Activated CD4-positive, alpha-beta T cell treated with anti-CD3 and anti-CD28 coated beads for 36 hours (primary cell): ENCODE measurements at regions not wholly inside any gene's neighbourhood (a gene's known extent, or its start where the extent isn't known, plus 50 kb on each side); places are given as distances from the start of the nearest gene placed in this dataset.

ENCODE experiments used
- ATAC-seq: fragments of 200-7000 bp; cut with Tn5 transposase; one replicate; pipeline ENCODE4 v1.10.0; 2021; ENCODE audit warnings: mild to moderate bottlenecking, moderate library complexity
- CTCF ChIA-PET: fragments of 350-600 bp; sonication (Branson Sonifier 250); formaldehyde crosslinking; loops from one replicate; lab custom pipeline; 2021; ENCODE audit warnings: antibody characterized with exemption; lab: Charles Lee
- POLR2A ChIA-PET: fragments of 350-600 bp; sonication (Branson Sonifier 250); formaldehyde crosslinking; loops from one replicate; lab custom pipeline; 2021; ENCODE audit warnings: antibody characterized with exemption, inconsistent platforms; lab: Charles Lee
- DNase-seq: peaks from one replicate; pipeline ENCODE4 v3.0.0-alpha.2; 2020
- H3K27ac Mint-ChIP-seq: one replicate; pipeline ENCODE4 v1.8.0; 2021; ENCODE audit warnings: mixed read lengths
- H3K27me3 Mint-ChIP-seq: one replicate; pipeline ENCODE4 v1.8.0; 2021; ENCODE audit warnings: mixed read lengths
- H3K36me3 Mint-ChIP-seq: one replicate; pipeline ENCODE4 v1.8.0; 2021; ENCODE audit warnings: low read depth, mixed read lengths
- H3K4me1 Mint-ChIP-seq: one replicate; pipeline ENCODE4 v1.8.0; 2021; ENCODE audit warnings: mixed read lengths
- H3K4me3 Mint-ChIP-seq: one replicate; pipeline ENCODE4 v1.8.0; 2021; ENCODE audit warnings: mild to moderate bottlenecking, moderate library complexity, mixed read lengths
- H3K9me3 Mint-ChIP-seq: one replicate; pipeline ENCODE4 v1.8.0; 2021; ENCODE audit warnings: low read depth, mixed read lengths
- intact Hi-C, 2 experiments: fragments of 100-400 bp; cut with DNase I in 1 of 2; cut with micrococcal nuclease in 1 of 2; formaldehyde crosslinking; loops; one replicate each; pipeline versions ENCODE4 v1.14.2 to v1.15.1; 2022 to 2024; cut with DNase I, micrococcal nuclease

- H3K9me3 Mint-ChIP-seq: no peaks in the 10 kb centered on the region
- ATAC-seq: no peak
- H3K4me1 Mint-ChIP-seq: no peaks in the 10 kb centered on the region
- H3K27ac Mint-ChIP-seq: no peak overlapping the region
- H3K27me3 Mint-ChIP-seq: peaks cover 20% of the 10 kb centered on the region
- H3K4me3 Mint-ChIP-seq: no peak overlapping the region
- no peaks in the 10 kb centered on the region for H3K36me3 Mint-ChIP-seq
- CTCF ChIA-PET: interaction anchor here (1.4 kb wide), 1 partner anchor 49 kb away, joined by 3 read pairs; no protein-coding TSS in a partner anchor
- intact Hi-C loops: no loop called here
- DNase-seq: no peak
- POLR2A ChIA-PET: no interaction called here
Measured at GRCh38 chr17:55632893-55633292, 89.8 kb downstream of the TMEM100 start.

- POLR2A ChIA-PET: no interaction called here
- H3K4me3 Mint-ChIP-seq: no peak overlapping the region
- CTCF ChIA-PET: interaction anchor here (0.7 to 1.5 kb wide), 3 partner anchors 50 to 1021 kb away, joined by 3 to 4 read pairs (median 3); no protein-coding TSS in a partner anchor
- H3K4me1 Mint-ChIP-seq: no peaks in the 10 kb centered on the region
- DNase-seq: no peak
- no peak for ATAC-seq
- no peak overlapping the region for H3K27ac Mint-ChIP-seq
- H3K27me3 Mint-ChIP-seq: peaks cover 21% of the 10 kb centered on the region
- no peaks in the 10 kb centered on the region for H3K36me3 Mint-ChIP-seq
- intact Hi-C loops: no loop called here
- no peaks in the 10 kb centered on the region for H3K9me3 Mint-ChIP-seq
Measured at GRCh38 chr17:55632236-55632635, 90.4 kb downstream of the TMEM100 start.

- Mint-ChIP-seq H3K9me3 (no peaks in the 10 kb centered on the region), H3K27me3 (peaks cover 16% of the 10 kb centered on the region), H3K27ac (no peak overlapping the region), H3K4me1 (peaks cover 9% of the 10 kb centered on the region), H3K4me3 (no peak overlapping the region), H3K36me3 (no peaks in the 10 kb centered on the region)
- DNase-seq (no peak), ATAC-seq (no peak)
- POLR2A ChIA-PET: no interaction called here
- intact Hi-C loops: no loop called here
- CTCF ChIA-PET: no interaction called here
Measured at GRCh38 chr17:55629995-55630394, 92.7 kb downstream of the TMEM100 start.

- ChIA-PET CTCF (interaction anchor here (1.2 kb wide), 1 partner anchor 97 kb away, joined by 3 read pairs; no protein-coding TSS in a partner anchor), POLR2A (no interaction called here)
- Mint-ChIP-seq H3K4me3 (no peak overlapping the region), H3K4me1 (peaks cover 16% of the 10 kb centered on the region), H3K27ac (no peak overlapping the region), H3K36me3 (no peaks in the 10 kb centered on the region), H3K9me3 (no peaks in the 10 kb centered on the region), H3K27me3 (peaks cover 32% of the 10 kb centered on the region)
- ATAC-seq: peak; percentile 84
- DNase-seq: peak; percentile 47
- intact Hi-C loops: loop anchor here (1.0 to 2.0 kb wide), 2 partner anchors 49 to 109 kb away; no protein-coding TSS in a partner anchor
Measured at GRCh38 chr17:55625521-55625920, 97.1 kb downstream of the TMEM100 start.

- ATAC-seq (peak; percentile 84), DNase-seq (peak; percentile 18)
- peaks cover 34% of the 10 kb centered on the region for H3K27me3 Mint-ChIP-seq
- H3K9me3 Mint-ChIP-seq: no peaks in the 10 kb centered on the region
- no peak overlapping the region for H3K27ac Mint-ChIP-seq
- ChIA-PET POLR2A (interaction anchor here (0.6 to 1.0 kb wide), 2 partner anchors 44 to 47 kb away, joined by 3 read pairs; no protein-coding TSS in a partner anchor), CTCF (interaction anchor here (1.0 to 2.0 kb wide), 4 partner anchors 17 to 98 kb away, joined by 3 to 9 read pairs (median 3); no protein-coding TSS in a partner anchor)
- no peaks in the 10 kb centered on the region for H3K36me3 Mint-ChIP-seq
- no peak overlapping the region for H3K4me3 Mint-ChIP-seq
- H3K4me1 Mint-ChIP-seq: peaks cover 16% of the 10 kb centered on the region
- intact Hi-C loops: loop anchor here (1.0 to 2.0 kb wide), 2 partner anchors 48 to 109 kb away; no protein-coding TSS in a partner anchor
Measured at GRCh38 chr17:55624772-55625433, 97.8 kb downstream of the TMEM100 start.

GRCh38 chr17:55622547-55622946 is 100.1 kb downstream of the TMEM100 start:
- ATAC-seq (no peak), DNase-seq (no peak)
- no peaks in the 10 kb centered on the region for H3K9me3 Mint-ChIP-seq
- no peak overlapping the region for H3K4me3 Mint-ChIP-seq
- H3K27ac Mint-ChIP-seq: no peak overlapping the region
- peaks cover 37% of the 10 kb centered on the region for H3K27me3 Mint-ChIP-seq
- peaks cover 16% of the 10 kb centered on the region for H3K4me1 Mint-ChIP-seq
- H3K36me3 Mint-ChIP-seq: no peaks in the 10 kb centered on the region
- CTCF ChIA-PET: no interaction called here
- intact Hi-C loops: no loop called here
- POLR2A ChIA-PET: no interaction called here

- Mint-ChIP-seq H3K4me1 (peaks cover 14% of the 10 kb centered on the region), H3K27ac (no peak overlapping the region), H3K4me3 (no peak overlapping the region), H3K9me3 (no peaks in the 10 kb centered on the region), H3K27me3 (peaks cover 37% of the 10 kb centered on the region), H3K36me3 (no peaks in the 10 kb centered on the region)
- ATAC-seq: no peak
- intact Hi-C loops: no loop called here
- CTCF ChIA-PET: interaction anchor here (0.7 kb wide), 1 partner anchor 73 kb away, joined by 3 read pairs; no protein-coding TSS in a partner anchor
- DNase-seq: no peak
- POLR2A ChIA-PET: no interaction called here
Measured at GRCh38 chr17:55620945-55621344, 101.7 kb downstream of the TMEM100 start.

- no peaks in the 10 kb centered on the region for H3K9me3 Mint-ChIP-seq
- peaks cover 37% of the 10 kb centered on the region for H3K27me3 Mint-ChIP-seq
- DNase-seq: no peak
- H3K4me1 Mint-ChIP-seq: peaks cover 8% of the 10 kb centered on the region
- POLR2A ChIA-PET: no interaction called here
- intact Hi-C loops: no loop called here
- CTCF ChIA-PET: interaction anchor here (0.8 to 1.4 kb wide), 2 partner anchors 18 to 19 kb away, joined by 4 to 5 read pairs; no protein-coding TSS in a partner anchor
- no peak overlapping the region for H3K4me3 Mint-ChIP-seq
- no peak overlapping the region for H3K27ac Mint-ChIP-seq
- ATAC-seq: no peak
- H3K36me3 Mint-ChIP-seq: no peaks in the 10 kb centered on the region
Measured at GRCh38 chr17:55620023-55620422, 102.6 kb downstream of the TMEM100 start.

- intact Hi-C loops: no loop called here
- no peaks in the 10 kb centered on the region for H3K9me3 Mint-ChIP-seq
- H3K4me3 Mint-ChIP-seq: no peak overlapping the region
- ChIA-PET POLR2A (no interaction called here), CTCF (interaction anchor here (1.8 to 1.9 kb wide), 2 partner anchors 24 to 101 kb away, joined by 5 to 7 read pairs; no protein-coding TSS in a partner anchor)
- H3K27ac Mint-ChIP-seq: no peak overlapping the region
- H3K36me3 Mint-ChIP-seq: no peaks in the 10 kb centered on the region
- no peak for DNase-seq
- H3K4me1 Mint-ChIP-seq: no peaks in the 10 kb centered on the region
- H3K27me3 Mint-ChIP-seq: peaks cover 20% of the 10 kb centered on the region
- ATAC-seq: no peak
Measured at GRCh38 chr17:55617441-55617840, 105.2 kb downstream of the TMEM100 start.

- H3K36me3 Mint-ChIP-seq: no peaks in the 10 kb centered on the region
- H3K27me3 Mint-ChIP-seq: peaks cover 8% of the 10 kb centered on the region
- no peak for DNase-seq
- intact Hi-C loops: no loop called here
- ATAC-seq: no peak
- H3K27ac Mint-ChIP-seq: no peak overlapping the region
- no peaks in the 10 kb centered on the region for H3K9me3 Mint-ChIP-seq
- ChIA-PET POLR2A (no interaction called here), CTCF (interaction anchor here (1.3 to 4.7 kb wide), 2 partner anchors 12 to 87 kb away, joined by 3 to 22 read pairs; no protein-coding TSS in a partner anchor)
- H3K4me1 Mint-ChIP-seq: no peaks in the 10 kb centered on the region
- H3K4me3 Mint-ChIP-seq: no peak overlapping the region
Measured at GRCh38 chr17:55614061-55614460, 102.8 kb upstream of the SMIM36 start.

GRCh38 chr17:55612691-55613141 is 101.5 kb upstream of the SMIM36 start:
- POLR2A ChIA-PET: interaction anchor here (0.7 kb wide), 1 partner anchor 11 kb away, joined by 3 read pairs; no protein-coding TSS in a partner anchor
- H3K4me3 Mint-ChIP-seq: no peak overlapping the region
- H3K9me3 Mint-ChIP-seq: no peaks in the 10 kb centered on the region
- H3K36me3 Mint-ChIP-seq: no peaks in the 10 kb centered on the region
- intact Hi-C loops: no loop called here
- ATAC-seq (no peak), DNase-seq (no peak)
- H3K27me3 Mint-ChIP-seq: no peaks in the 10 kb centered on the region
- CTCF ChIA-PET: interaction anchor here (0.7 to 4.7 kb wide), 3 partner anchors 11 to 86 kb away, joined by 3 to 22 read pairs (median 4); no protein-coding TSS in a partner anchor
- H3K4me1 Mint-ChIP-seq: no peaks in the 10 kb centered on the region
- H3K27ac Mint-ChIP-seq: no peak overlapping the region
